C4-2B (cell line): ENCODE measurements at regions not wholly inside any gene's neighbourhood (a gene's known extent, or its start where the extent isn't known, plus 50 kb on each side); places are given as distances from the start of the nearest gene placed in this dataset.

Experiments used
- ZFX ChIP-seq: fragments of 450-650 bp; IDR thresholded peaks from 2 replicates; pipeline ENCODE4 v1.6.1; 2017
- TF ChIP-seq, protein P1 (sequence below): fragments of 450-650 bp; conservative IDR thresholded peaks from 2 replicates; pipeline ENCODE4 v1.5.1; 2017; ENCODE audit warnings: mild to moderate bottlenecking

DNA sequence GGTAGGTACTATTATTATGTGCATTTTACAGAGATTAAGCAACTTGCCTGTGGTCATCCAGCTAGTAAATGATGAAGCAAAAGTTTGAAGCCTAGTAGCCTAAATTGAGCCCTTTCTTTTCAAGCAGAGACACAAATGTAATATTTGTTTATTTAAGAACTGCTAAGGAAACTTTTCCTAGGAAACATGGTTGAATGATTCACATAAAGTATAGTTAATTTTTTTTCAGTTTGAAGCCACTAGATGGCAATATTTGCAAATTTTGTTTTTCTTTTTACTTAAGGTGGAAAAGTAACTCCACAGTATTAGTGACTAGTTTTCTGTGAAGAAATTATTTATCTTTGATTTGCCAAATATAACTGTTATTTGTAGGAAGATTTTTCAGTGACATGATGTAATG is 52.8 kb upstream of the ANKRD17 start:
- TF ChIP-seq, protein P1, sequence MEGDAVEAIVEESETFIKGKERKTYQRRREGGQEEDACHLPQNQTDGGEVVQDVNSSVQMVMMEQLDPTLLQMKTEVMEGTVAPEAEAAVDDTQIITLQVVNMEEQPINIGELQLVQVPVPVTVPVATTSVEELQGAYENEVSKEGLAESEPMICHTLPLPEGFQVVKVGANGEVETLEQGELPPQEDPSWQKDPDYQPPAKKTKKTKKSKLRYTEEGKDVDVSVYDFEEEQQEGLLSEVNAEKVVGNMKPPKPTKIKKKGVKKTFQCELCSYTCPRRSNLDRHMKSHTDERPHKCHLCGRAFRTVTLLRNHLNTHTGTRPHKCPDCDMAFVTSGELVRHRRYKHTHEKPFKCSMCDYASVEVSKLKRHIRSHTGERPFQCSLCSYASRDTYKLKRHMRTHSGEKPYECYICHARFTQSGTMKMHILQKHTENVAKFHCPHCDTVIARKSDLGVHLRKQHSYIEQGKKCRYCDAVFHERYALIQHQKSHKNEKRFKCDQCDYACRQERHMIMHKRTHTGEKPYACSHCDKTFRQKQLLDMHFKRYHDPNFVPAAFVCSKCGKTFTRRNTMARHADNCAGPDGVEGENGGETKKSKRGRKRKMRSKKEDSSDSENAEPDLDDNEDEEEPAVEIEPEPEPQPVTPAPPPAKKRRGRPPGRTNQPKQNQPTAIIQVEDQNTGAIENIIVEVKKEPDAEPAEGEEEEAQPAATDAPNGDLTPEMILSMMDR: peak; percentile 58
- no peak for TF ChIP-seq ZFX
